Activated B cell treated with CpG ODN at 0.5 μM for 24 hours (primary cell): ENCODE measurements at regions not wholly inside any gene's neighbourhood (a gene's known extent, or its start where the extent isn't known, plus 50 kb on each side); places are given as distances from the start of the nearest gene placed in this dataset.

Source experiments
- ATAC-seq: fragments of 200-7000 bp; cut with Tn5 transposase; one replicate; pipeline ENCODE4 v1.10.0; 2021; ENCODE audit warnings: low read depth, mild to moderate bottlenecking, moderate library complexity
- CTCF ChIA-PET: fragments of 350-600 bp; sonication (Branson Sonifier 250); formaldehyde crosslinking; loops from one replicate; lab custom pipeline; 2021; ENCODE audit warnings: antibody characterized with exemption; lab: Charles Lee
- POLR2A ChIA-PET: fragments of 350-600 bp; sonication (Branson Sonifier 250); formaldehyde crosslinking; loops from one replicate; lab custom pipeline; 2021; ENCODE audit warnings: antibody characterized with exemption; lab: Charles Lee
- DNase-seq: peaks from one replicate; pipeline ENCODE4 v3.0.0; 2022
- H3K27ac Mint-ChIP-seq: one replicate; pipeline ENCODE4 v1.8.0; 2020; ENCODE audit warnings: mixed read lengths
- H3K27me3 Mint-ChIP-seq: one replicate; pipeline ENCODE4 v1.8.0; 2021; ENCODE audit warnings: mixed read lengths
- H3K36me3 Mint-ChIP-seq: one replicate; pipeline ENCODE4 v1.8.0; 2021; ENCODE audit warnings: low read depth, mixed read lengths
- H3K4me1 Mint-ChIP-seq: one replicate; pipeline ENCODE4 v1.8.0; 2021; ENCODE audit warnings: mixed read lengths
- H3K4me3 Mint-ChIP-seq: one replicate; pipeline ENCODE4 v1.8.0; 2020; ENCODE audit warnings: mild to moderate bottlenecking, mixed read lengths
- H3K9me3 Mint-ChIP-seq: one replicate; pipeline ENCODE4 v1.8.0; 2020; ENCODE audit warnings: mixed read lengths
- intact Hi-C: fragments of 100-400 bp; cut with micrococcal nuclease; formaldehyde crosslinking; loops from one replicate; pipeline ENCODE4 v1.15.1; 2024
- TF ChIP-seq, protein P1 (sequence below): fragments of 200-600 bp; IDR thresholded peaks from one replicate; pipeline ENCODE4 v1.8.0; 2022; ENCODE audit warnings: antibody characterized with exemption, mild to moderate bottlenecking

- Mint-ChIP-seq H3K27ac (no peak overlapping the region), H3K36me3 (no peaks in the 10 kb centered on the region), H3K27me3 (no peaks in the 10 kb centered on the region), H3K4me3 (no peak overlapping the region), H3K4me1 (no peaks in the 10 kb centered on the region), H3K9me3 (peaks cover 6% of the 10 kb centered on the region)
- DNase-seq (no peak), ATAC-seq (no peak)
- ChIA-PET POLR2A (no interaction called here), CTCF (no interaction called here)
- TF ChIP-seq, protein P1, sequence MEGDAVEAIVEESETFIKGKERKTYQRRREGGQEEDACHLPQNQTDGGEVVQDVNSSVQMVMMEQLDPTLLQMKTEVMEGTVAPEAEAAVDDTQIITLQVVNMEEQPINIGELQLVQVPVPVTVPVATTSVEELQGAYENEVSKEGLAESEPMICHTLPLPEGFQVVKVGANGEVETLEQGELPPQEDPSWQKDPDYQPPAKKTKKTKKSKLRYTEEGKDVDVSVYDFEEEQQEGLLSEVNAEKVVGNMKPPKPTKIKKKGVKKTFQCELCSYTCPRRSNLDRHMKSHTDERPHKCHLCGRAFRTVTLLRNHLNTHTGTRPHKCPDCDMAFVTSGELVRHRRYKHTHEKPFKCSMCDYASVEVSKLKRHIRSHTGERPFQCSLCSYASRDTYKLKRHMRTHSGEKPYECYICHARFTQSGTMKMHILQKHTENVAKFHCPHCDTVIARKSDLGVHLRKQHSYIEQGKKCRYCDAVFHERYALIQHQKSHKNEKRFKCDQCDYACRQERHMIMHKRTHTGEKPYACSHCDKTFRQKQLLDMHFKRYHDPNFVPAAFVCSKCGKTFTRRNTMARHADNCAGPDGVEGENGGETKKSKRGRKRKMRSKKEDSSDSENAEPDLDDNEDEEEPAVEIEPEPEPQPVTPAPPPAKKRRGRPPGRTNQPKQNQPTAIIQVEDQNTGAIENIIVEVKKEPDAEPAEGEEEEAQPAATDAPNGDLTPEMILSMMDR, result no peak
- intact Hi-C loops, result no loop called here
Observed at GRCh38 chr14:101184572-101184971, 281.1 kb upstream of the RTL1 start.

GRCh38 chr14:101185073-101185835, 281.7 kb upstream of the RTL1 start:
- POLR2A ChIA-PET, result no interaction called here

GRCh38 chr14:101185946-101186345, 282.4 kb upstream of the RTL1 start:
- Mint-ChIP-seq H3K27ac (no peak overlapping the region), H3K36me3 (no peaks in the 10 kb centered on the region), H3K9me3 (peaks cover 6% of the 10 kb centered on the region), H3K4me3 (no peak overlapping the region), H3K4me1 (no peaks in the 10 kb centered on the region), H3K27me3 (no peaks in the 10 kb centered on the region)
- ATAC-seq, result no peak
- TF ChIP-seq, protein P1, result no peak
- no peak for DNase-seq
- intact Hi-C loops, result no loop called here
- POLR2A ChIA-PET, result no interaction called here
- CTCF ChIA-PET, result no interaction called here

More at GRCh38 chr14:101185073-101185835, 281.7 kb upstream of the RTL1 start:
- ATAC-seq (no peak), DNase-seq (no peak)
- Mint-ChIP-seq H3K4me1 (no peaks in the 10 kb centered on the region), H3K27me3 (no peaks in the 10 kb centered on the region), H3K4me3 (no peak overlapping the region), H3K27ac (no peak overlapping the region), H3K36me3 (no peaks in the 10 kb centered on the region), H3K9me3 (peaks cover 6% of the 10 kb centered on the region)
- CTCF ChIA-PET, result no interaction called here
- intact Hi-C loops, result no loop called here
- TF ChIP-seq, protein P1, result no peak

GRCh38 chr14:101186544-101186943, 283.0 kb upstream of the RTL1 start:
- DNase-seq (no peak), ATAC-seq (no peak)
- Mint-ChIP-seq H3K36me3 (no peaks in the 10 kb centered on the region), H3K9me3 (peaks cover 6% of the 10 kb centered on the region), H3K4me3 (no peak overlapping the region), H3K27me3 (no peaks in the 10 kb centered on the region), H3K4me1 (no peaks in the 10 kb centered on the region), H3K27ac (no peak overlapping the region)
- ChIA-PET CTCF (no interaction called here), POLR2A (no interaction called here)
- intact Hi-C loops, result no loop called here
- TF ChIP-seq, protein P1, result no peak

DNA sequence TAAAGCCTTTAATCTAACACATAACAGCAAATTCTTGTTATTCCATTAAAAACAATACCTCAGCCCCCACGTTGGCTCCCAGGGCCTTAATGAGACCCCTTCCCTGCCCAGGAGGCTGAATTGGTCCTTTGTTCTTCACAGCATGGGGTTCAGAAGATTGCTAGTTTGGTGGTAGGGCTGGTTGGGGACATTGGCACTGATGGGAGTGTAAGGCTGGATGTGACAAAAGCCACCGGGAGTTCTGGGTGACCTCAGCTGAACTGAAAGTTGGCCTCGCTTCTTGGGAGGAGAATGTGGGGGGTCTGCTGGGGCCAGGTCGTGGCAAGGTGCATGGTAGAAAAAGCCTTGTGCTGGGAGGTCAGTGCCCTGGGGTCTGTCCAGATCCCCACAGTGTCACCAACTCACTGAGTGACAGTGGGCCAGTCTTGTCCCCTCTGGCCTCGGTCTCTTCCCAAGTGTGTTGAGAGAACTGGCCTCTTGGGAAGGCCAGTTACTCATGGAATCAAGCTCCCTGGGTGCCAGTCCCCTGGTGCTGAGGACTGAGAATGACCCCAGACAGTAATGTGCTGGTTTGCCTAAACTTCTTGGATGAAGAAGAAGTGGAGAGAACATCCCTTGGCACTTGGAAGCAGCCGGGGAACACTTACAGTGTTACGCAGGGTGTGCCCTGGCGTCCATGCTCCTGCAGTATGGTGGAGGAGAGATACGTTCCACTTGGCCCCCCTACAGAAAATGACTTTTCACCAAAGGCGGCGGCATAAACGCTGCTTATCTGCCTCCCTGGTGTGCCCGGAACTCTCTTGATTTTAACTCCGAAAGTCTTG, 283.7 kb upstream of the RTL1 start:
- Mint-ChIP-seq H3K9me3 (peaks cover 6% of the 10 kb centered on the region), H3K36me3 (no peaks in the 10 kb centered on the region), H3K27me3 (no peaks in the 10 kb centered on the region), H3K4me3 (no peak overlapping the region), H3K4me1 (no peaks in the 10 kb centered on the region), H3K27ac (no peak overlapping the region)
- ATAC-seq, result no peak
- DNase-seq, result no peak
- CTCF ChIA-PET, result no interaction called here
- TF ChIP-seq, protein P1, result no peak
- intact Hi-C loops, result no loop called here
- POLR2A ChIA-PET, result no interaction called here
